ENCODE measurements at regions not wholly inside any gene's neighbourhood (a gene's known extent, or its start where the extent isn't known, plus 50 kb on each side); places are given as distances from the start of the nearest gene placed in this dataset.
"Not testable (repeated sequence)": the region's sequence is repeated elsewhere in the genome, so short reads cannot be mapped to it uniquely, and the experiment has no call there.

- peak in 1 of 3 experiments; percentile 12 for DNase-seq
These were observed 481.3 kb downstream of the TMEM114 start for GRCh38 chr16:8108991-8109509.

GRCh38 chr16:8107296-8107695 lies 483.0 kb downstream of the TMEM114 start:
- no peak for DNase-seq

DNA sequence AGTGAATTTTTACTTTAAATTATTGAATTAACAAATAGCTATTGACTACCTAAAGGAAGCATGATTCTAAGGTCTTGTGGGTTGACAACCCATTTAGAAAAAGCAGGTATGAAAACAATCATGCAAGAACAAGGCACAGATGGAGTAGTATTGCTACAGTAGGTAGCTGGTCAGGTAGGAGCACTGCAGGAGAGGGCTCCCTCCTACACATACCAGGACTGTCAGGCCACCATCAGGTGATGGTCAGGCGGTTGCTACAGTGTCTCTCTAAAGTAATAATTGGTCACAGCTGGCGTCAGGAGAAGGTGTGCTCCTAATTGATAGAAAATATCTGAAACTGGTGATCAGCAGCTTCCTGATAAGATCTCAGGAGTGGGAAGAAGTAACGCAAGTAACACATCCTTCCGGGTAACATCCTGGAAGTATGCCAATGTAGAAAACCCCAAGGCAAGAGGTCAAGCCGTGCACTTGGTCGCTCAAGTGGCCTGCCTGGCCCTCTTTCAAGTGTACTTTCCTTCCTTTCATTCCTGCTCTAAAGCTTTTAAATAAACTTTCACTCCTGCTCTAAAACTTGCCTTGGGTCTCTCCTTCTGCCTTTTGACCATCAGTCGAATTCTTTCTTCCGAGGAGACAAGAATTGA lies 486.5 kb downstream of the TMEM114 start:
- DNase-seq: no peak

DNA sequence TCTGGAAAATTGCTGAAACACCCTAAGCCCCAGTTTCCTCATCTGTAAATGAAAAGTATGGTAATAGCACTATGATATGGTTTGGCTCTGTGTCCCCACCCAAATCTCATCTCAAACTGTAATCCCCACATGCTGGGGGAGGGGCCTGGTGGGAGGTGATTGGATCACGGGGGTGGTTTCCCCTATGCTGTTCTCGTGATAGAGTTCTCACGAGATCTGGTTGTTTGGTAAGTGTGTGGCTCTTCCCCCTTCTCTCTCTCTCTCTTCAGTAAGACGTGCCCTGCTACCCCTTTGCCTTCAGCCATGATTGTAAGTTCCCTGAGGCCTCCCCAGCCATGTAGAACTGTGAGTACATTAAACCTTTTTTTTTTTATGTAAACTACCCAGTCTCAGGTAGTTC lies 490.7 kb downstream of the TMEM114 start:
- DNase-seq: no peak

- no peak for DNase-seq
These were observed 491.3 kb downstream of the TMEM114 start for GRCh38 chr16:8098947-8099512.

- DNase-seq: no peak
These were observed 494.1 kb downstream of the TMEM114 start for GRCh38 chr16:8096211-8096610.

DNA sequence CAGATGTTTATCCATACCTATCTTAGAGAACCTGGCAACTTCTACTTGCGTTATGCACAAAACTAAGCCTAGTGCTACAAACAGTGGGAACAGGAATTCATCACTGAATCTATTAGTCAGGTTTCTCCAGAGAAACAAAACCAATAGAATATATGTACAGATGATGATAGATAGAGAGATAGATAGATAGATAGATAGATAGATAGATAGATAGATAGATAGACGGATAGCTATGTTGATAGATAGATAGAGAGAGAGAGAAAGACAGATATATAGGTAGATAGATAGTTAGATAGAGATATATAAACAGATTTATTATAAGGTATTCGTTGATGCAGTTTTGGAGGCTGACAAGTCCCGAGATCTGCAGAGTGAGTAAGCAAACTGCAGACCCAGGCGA lies 495.6 kb downstream of the TMEM114 start:
- DNase-seq: no peak

GRCh38 chr16:8088820-8089338 lies 501.4 kb downstream of the TMEM114 start:
- no peak for DNase-seq

DNA sequence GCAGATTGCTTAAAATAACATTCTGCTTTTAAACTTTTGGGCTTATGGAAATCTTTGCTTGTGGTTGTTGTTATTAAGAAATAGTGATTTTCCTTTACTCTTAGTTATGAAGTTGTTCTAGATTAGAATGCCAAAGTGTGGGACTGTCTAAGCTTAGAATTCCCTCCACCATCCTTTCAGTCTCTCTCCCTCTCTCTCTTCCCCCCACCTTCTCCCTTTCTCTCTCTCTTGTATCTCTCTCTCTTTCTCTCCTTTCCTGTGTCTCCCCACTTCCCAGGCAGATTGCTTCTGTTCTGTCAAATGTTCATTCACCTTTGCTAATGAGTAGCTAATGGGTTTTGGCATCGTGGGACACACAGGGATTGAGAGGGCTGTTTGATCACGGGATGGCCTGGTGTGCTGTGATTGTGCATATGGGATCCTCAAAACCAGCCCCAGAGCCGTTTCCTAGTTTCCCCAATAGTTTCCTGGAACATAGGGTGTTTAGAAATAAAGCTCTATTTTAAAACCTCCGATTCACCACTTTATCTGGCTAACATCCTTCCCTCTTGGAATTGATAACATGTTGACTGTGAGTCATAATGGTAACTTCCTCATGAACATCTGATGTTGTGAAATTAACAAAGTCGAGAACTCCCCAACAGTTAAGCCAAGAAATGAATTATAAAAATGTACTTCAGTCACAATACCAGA lies 502.6 kb downstream of the TMEM114 start:
- DNase-seq: no peak

DNA sequence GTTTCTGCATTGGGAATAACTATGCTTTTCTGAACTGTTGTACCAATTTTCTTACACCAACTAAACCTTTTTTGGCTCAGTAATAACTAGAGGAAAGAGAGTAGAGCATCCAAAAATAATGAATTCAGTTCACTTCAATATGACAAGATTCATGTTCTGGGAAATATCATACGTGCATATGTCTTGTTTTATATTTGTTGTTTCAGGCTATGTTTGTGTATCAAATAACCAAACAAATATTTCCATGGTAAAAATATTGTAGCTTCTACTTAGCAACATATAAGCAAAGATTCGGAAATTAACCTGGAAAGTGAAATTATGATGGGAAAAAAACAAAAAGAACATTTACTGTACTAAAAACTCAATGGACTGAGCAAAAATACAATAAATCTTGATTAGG lies 503.2 kb downstream of the TMEM114 start:
- DNase-seq: no peak

DNA sequence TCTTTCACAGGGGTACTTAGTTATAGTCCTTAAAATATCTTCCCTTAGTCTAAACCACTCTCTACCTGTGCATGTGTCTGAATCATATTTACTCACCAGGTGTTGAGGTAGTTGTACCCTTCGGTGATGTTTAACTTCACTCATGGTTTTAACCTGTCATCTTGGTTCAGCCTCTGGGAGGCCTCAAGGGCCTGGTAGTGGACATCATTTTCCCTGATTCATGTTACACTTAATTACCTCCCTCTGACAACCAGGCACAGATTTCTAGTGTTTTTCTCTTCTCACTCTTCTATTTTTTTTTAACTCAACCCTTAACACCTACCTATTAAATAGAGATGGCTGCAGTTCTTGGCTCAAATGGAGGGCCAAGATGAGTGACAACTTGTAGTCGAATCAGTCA lies 505.4 kb downstream of the TMEM114 start:
- DNase-seq: no peak

GRCh38 chr16:8084302-8084701 lies 506.0 kb downstream of the TMEM114 start:
- DNase-seq: no peak

DNA sequence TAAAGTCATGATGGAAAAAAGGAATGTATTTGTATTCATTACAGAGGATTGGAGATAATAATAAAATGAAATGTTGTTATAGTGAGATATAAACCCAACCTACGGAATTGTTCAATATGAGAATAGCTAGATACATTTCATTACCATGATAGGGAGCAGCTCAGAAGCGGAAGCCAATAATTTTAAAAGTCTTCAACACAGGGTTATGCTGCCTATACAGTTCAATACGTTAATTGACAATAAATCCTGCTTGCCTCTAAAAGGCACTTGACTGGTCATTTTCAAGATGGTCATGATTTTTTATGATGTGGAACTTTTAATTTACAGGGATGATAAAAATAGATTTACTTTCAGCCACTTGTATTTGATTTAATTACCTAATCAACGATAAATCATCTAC lies 506.8 kb downstream of the TMEM114 start:
- no peak for DNase-seq

DNA sequence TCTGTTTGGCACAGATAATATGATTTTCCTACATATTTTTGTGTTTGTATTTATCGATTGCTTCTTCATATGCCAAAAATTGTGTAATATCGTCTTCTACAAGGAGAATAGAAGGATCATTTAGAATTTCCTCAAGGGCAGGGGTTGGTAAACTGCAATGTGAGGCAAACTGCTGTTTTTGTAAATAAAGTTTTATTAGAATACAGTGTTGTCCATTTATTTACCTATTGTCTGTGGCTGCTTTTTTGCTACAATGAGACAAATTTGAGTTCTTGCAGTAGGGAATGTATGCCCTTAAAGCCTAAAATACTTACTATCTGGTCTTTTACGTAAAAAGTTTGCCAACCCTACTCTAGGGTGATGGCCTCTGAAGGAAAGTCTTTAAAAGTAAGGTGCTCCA lies 509.5 kb downstream of the TMEM114 start:
- DNase-seq: no peak

- DNase-seq: no peak
These were observed 515.0 kb downstream of the TMEM114 start for GRCh38 chr16:8075271-8075670.

DNA sequence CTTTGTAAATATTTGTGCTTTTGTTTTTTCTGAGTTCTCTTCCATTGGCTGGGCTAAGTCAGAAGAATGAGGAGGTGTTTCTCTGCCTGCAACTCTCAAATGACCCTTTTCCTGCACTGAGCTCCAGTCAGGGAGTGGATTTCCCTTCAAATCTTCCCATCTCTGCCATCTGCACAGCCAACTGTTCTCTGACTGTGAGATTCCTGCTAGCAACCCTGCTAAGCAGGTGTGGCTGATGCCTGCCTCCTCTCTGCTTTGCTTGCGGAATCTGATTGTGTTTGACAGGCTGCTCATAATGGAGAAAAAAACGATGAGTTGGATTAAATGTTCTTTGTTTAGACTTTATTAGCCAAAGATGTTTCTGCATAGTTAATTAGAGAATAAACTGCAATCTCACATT lies 519.8 kb downstream of the TMEM114 start:
- DNase-seq: no peak

DNA sequence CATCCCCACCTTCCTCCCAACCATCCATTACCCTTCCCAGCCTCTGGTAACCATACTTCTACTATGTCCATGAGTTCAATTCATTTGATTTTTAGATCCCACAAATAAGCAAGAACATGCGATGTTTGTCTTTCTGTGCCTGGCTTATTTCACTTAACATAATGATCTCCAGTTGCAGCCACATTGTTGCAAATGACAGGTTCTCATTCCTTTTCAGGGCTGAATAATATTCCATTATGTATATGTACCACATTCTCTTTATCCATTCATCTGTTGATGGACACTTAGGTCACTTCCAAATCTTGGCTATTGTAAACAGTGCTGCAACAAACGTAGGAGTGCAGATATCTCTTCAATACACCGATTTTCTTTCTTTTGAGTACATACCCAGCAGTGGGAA lies 522.1 kb downstream of the TMEM114 start:
- not testable (repeated sequence) for DNase-seq

- DNase-seq: no peak
These were observed 527.2 kb downstream of the TMEM114 start for GRCh38 chr16:8063159-8063558.

DNA sequence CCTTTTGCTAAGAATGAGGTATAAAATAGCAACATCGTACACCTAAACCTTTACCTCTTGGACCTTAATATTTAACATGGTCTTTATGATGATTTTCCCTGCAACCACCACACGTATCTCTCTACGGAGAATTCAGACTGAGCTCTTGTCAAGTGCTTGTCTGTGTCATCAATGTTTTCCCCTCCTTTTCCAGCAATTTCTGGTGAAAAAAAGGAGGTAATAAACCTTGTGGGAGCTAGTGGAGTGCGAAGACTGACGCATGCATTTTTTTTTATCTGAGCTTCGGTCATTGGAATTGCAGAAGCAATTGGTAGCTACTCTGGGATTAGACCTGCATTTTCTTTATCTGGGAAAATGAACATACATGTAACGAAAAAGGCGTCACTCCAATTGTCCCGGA lies 527.6 kb downstream of the TMEM114 start:
- no peak for DNase-seq

GRCh38 chr16:8055761-8056160 lies 534.5 kb downstream of the TMEM114 start:
- DNase-seq: no peak

GRCh38 chr16:8053437-8053836 lies 536.9 kb downstream of the TMEM114 start:
- no peak for DNase-seq

GRCh38 chr16:8048433-8048832 lies 541.9 kb downstream of the TMEM114 start:
- DNase-seq: no peak

DNA sequence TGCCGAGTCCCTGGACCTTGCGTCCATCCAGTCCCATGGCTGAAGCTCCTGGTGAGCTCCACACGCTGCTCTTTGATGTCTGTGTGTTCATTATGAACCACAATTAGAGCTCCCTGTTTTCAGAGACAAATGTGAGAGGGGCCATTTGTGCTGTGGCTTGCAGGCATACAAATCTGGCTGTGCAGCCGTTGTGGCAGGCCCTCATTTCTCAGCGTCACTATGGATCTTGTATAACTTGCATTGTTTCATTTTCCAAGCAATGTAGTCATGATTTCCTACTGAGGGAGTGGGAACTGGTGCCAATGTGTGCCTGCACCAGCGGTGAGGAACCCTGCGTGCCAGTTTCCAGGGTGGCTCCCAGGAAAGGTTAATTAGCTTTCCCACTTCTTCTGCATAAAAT lies 542.6 kb downstream of the TMEM114 start:
- no peak for DNase-seq

DNA sequence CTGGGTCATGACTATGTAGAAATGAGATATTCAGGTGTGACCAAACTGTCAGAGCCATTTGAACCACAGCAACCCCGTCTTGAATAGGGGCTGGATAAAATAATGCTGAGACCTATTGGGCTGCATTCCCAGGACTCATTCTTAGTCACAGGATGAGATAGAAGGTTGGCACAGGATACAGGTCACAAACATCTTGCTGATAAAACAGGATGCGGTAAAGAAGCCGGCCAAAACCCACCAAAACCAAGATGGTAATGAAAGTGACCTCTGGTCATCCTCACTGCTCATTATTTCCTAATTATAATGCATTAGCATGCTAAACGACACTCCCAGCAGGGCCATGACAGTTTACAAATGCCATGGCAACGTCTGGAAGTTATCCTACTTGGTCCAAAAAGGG lies 545.5 kb downstream of the TMEM114 start:
- DNase-seq: no peak
